Right cardiac atrium (tissue), 5 donors: ENCODE measurements at regions not wholly inside any gene's neighbourhood (a gene's known extent, or its start where the extent isn't known, plus 50 kb on each side); places are given as distances from the start of the nearest gene placed in this dataset.

Experiments used
- ATAC-seq, 2 donors: fragments of 200-7000 bp; cut with Tn5 transposase; one replicate each; pipeline versions ENCODE4 v1.8.0 to v1.9.1; 2020; ENCODE audit warnings: moderate library complexity in 2 of 2, mild to moderate bottlenecking in 1 of 2
- DNase-seq, 3 donors: peaks; one replicate each; pipeline ENCODE4 v3.0.0-alpha.2; 2020
- H3K27ac ChIP-seq: one replicate; pipeline ENCODE4 v1.5.1; 2013; ENCODE audit warnings: mild to moderate bottlenecking, low read length, control low read depth, moderate library complexity
- H3K27me3 ChIP-seq: one replicate; pipeline ENCODE4 v1.6.1; 2013; ENCODE audit not compliant: control insufficient read depth, insufficient read depth
- H3K4me1 ChIP-seq: one replicate; pipeline ENCODE4 v1.6.1; 2013; ENCODE audit warnings: low read length; ENCODE audit not compliant: control insufficient read depth, insufficient read depth
- H3K4me3 ChIP-seq: one replicate; pipeline ENCODE4 v1.5.1; 2013; ENCODE audit warnings: low read length, control low read depth
- H3K9me3 ChIP-seq: one replicate; pipeline ENCODE4 v1.6.1; 2013; ENCODE audit warnings: low read length; ENCODE audit not compliant: control insufficient read depth
- WGBS: extraction: QIAGEN DNeasy Blood & Tissue Kit; methylation state at CpG from one replicate; pipeline ENCODE4 v1.1.7; 2013; 5-methylcytosine and 5-hydroxymethylcytosine counted together
- intact Hi-C, 4 donors: fragments of 100-400 bp; cut with DNase I; formaldehyde crosslinking; loops; one replicate each; pipeline versions ENCODE4 v1.11.0 to v1.14.0; 2022 to 2023
- donor health status: healthy with polysubstance abuse.
- donor health status: DM: no; HTN: yes; CAD: no.
- donor health status: DM: no; HTN: no; CAD: no.
- donor health status: DM: no; HTN: yes; CAD: no; lungs with severe emphysema.
- donor health status: DM: yes; HTN: yes; CAD: no.

DNA sequence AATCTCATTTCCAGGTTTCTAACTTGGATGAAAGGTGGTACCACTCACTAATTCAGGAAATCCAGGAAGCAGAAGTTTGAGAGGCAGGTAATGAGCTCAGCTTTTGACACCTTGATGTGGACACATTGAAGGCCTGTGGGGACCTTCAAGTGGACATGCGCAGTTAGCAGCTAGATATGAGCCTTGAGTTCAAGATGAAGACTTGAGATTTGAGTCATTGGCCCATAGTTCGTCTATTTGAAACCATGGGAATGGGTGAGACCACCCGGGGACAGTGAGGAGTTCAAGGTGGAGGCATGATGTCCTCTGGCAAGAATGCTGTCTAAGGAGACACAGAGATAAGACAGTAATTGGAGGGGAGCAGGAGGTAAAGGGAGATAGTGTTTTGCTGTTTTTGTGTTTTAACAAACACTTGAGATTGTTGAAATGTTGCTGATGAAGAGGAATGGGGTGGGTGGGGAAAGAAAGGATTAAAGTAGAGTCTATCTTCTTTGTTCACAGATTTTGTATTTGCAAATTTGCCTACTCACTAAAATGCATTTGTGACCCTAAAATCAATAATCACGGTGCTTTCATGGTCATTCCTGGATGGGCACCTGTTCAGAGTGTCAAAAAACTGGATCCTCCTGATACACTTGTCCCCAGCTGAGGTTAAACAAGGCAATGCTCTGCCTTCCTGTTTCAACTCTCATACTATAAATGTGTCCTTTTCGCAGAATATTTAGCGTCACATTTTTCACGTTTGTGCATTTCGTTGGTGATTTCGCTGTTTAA, 69.5 kb upstream of the PLXNC1 start:
- DNase-seq (no peak), ATAC-seq (no peak)
- Histone ChIP-seq H3K27ac (no peak overlapping the region), H3K27me3 (no peaks in the 10 kb centered on the region), H3K4me3 (no peak overlapping the region), H3K9me3 (no peaks in the 10 kb centered on the region), H3K4me1 (peaks cover 6% of the 10 kb centered on the region)
- WGBS, result 88% methylated on average over 9 of the region's 9 CpGs
- intact Hi-C loops, result no loop called here

DNA sequence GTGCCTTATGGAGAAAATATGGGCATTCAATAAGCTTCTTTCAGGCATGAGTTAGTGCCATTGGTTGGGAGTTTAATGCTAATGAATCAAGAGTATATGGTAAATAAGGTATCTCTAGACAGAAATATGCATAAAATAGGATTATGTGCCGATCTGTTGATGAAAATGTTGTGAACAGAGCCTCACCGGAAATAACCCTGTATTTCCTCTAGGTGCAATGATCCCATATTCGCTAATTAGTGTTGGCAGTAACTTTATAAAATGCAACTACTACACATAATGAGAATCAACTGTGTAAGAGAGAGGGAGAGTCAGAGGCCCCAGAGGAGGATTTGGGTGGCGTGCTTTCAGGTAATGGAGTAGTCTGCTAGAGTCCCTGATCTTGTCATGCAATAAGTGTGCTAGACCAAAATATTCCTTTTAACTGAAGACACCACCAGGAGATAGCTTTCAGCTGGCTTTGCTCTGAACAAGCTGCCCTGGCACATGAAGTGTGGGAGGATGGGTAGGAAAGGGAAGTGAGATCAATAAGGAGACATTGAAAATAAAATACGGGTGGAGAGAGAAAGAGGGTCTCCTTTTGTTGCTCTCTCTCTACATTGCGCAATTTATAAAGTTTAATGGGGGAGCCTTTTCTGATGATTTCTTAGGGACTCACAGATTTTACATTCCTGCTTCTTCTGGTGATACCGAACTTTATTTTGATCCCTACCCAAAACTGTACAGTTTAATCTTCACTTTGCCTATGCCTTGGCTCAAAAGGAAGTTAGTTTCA, 68.6 kb upstream of the PLXNC1 start:
- Histone ChIP-seq H3K4me1 (peaks cover 2% of the 10 kb centered on the region), H3K4me3 (no peak overlapping the region), H3K27ac (no peak overlapping the region), H3K9me3 (no peaks in the 10 kb centered on the region), H3K27me3 (no peaks in the 10 kb centered on the region)
- no peak for ATAC-seq
- no peak for DNase-seq
- 79% methylated on average over 7 of the region's 7 CpGs for WGBS
- intact Hi-C loops, result no loop called here

DNA sequence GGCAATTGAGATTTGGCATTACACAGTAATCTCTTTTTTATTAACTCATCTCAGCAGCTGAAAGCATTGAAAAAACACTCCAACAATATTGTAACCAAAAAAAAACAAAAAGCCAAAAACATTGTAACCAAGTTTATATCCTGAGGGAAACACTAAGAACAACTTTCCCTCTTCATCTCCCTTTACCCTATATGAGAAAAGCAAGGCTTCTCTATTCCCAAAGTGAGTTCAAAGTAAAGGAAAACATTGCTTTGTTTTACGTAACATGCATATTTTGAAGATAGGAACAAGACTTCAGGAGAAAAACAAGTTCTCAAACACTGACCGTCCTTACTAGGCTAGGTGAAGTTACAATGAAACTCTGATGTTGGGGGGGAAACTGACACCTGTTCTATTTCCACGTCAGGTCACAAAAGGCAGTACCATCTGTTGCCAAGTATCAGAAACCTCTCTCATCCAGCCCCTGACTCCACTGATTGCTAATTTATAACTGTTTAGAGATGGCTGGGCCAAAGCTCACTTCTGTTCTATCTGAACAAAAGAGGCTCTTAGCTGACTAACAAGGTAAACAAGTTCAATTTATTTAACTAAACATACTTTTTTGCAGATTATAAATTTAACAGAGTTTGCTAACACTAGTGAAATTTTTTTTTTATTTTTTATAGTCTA, 67.9 kb upstream of the PLXNC1 start:
- Histone ChIP-seq H3K4me1 (peaks cover 2% of the 10 kb centered on the region), H3K9me3 (no peaks in the 10 kb centered on the region), H3K27ac (no peak overlapping the region), H3K4me3 (no peak overlapping the region), H3K27me3 (no peaks in the 10 kb centered on the region)
- intact Hi-C loops, result no loop called here
- DNase-seq (no peak), ATAC-seq (no peak)
- WGBS, result 45% methylated on average over 3 of the region's 3 CpGs

DNA sequence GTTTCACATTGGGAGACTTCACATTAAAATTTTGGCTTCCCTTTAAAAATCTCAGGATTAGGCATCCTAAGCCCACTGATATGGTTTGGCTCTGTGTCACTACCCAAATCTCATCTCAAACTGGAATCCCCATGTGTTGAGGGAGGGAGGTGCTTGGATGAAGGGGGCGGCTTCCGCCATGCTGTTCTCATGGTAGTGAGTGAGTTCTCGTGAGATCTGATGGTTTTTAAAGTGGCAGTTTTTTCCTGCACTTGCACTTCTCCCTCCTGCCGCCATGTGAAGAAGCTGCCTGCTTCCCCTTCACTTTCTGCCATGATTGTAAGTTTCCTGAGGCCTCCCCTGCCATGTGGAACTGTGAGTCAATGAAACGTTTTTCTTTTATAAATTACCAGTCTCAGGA, 65.7 kb upstream of the PLXNC1 start:
- Histone ChIP-seq H3K4me3 (no peak overlapping the region), H3K9me3 (no peaks in the 10 kb centered on the region), H3K27me3 (no peaks in the 10 kb centered on the region), H3K27ac (no peak overlapping the region), H3K4me1 (no peaks in the 10 kb centered on the region)
- intact Hi-C loops, result no loop called here
- whole genome bisulfite sequencing, result 83% methylated on average over 5 of the region's 5 CpGs
- ATAC-seq (no peak), DNase-seq (no peak)

DNA sequence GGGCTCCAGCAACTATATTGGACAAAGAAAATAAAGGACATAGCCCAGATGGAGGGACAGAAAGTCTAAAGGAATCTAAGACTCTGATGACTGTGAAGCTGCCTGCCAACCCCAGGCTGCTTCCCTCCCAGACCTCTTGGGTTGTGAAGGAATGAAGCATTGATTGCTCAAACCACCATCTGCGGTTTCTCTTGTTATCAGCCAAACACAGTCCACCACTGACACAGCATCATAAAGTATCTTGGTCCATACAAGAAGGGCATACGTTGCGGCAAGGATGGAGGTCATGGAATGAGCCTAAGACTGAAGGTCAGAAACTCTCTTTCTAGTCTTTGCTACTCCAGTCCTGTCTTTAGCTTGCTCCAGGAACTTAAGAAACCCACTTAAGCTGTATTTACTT, 58.5 kb upstream of the PLXNC1 start:
- no peak overlapping the region for H3K4me3 ChIP-seq
- no peaks in the 10 kb centered on the region for H3K4me1 ChIP-seq
- H3K9me3 ChIP-seq, result no peaks in the 10 kb centered on the region
- DNase-seq (no peak), ATAC-seq (no peak)
- intact Hi-C loops, result loop anchor here in 1 of 4 donors (10.0 kb wide), 1 partner anchor 345 kb away; no protein-coding TSS in a partner anchor
- WGBS, result 71% methylated on average over 3 of the region's 3 CpGs
- no peaks in the 10 kb centered on the region for H3K27me3 ChIP-seq
- no peak overlapping the region for H3K27ac ChIP-seq

DNA sequence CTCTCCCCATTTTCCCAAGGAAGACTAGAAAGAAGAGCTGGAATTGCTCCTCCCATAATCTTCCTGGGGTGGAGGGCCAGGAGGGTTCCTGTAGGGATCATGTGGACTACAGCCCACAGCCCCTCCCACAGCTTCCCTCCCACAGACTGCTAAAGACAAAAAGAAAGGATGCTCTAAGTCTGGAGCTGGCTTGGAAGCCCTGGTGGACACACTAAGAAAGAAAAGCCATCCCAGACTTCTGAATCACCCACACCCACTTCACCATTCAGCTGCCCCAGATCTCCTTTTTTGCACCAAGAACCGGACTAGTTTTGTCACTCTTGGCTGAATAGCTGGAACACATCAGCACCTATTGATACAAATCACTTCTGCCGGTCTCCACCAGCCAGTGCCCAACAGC, 56.8 kb upstream of the PLXNC1 start:
- H3K9me3 ChIP-seq, result no peaks in the 10 kb centered on the region
- intact Hi-C loops, result loop anchor here in 1 of 4 donors (10.0 kb wide), 1 partner anchor 347 kb away; no protein-coding TSS in a partner anchor
- WGBS, result 67% methylated on average over 2 of the region's 2 CpGs
- no peak overlapping the region for H3K27ac ChIP-seq
- H3K4me1 ChIP-seq, result no peaks in the 10 kb centered on the region
- DNase-seq (no peak), ATAC-seq (no peak)
- H3K27me3 ChIP-seq, result no peaks in the 10 kb centered on the region
- H3K4me3 ChIP-seq, result no peak overlapping the region

GRCh38 chr12:94092516-94093241, 55.7 kb upstream of the PLXNC1 start:
- WGBS, result 70% methylated on average over 13 of the region's 13 CpGs
- Histone ChIP-seq H3K4me3 (no peak overlapping the region), H3K27ac (no peak overlapping the region), H3K9me3 (no peaks in the 10 kb centered on the region), H3K4me1 (no peaks in the 10 kb centered on the region), H3K27me3 (no peaks in the 10 kb centered on the region)
- intact Hi-C loops, result loop anchor here in 1 of 4 donors (10.0 kb wide), 1 partner anchor 348 kb away; no protein-coding TSS in a partner anchor
- ATAC-seq, result peak; percentile 48 to 84
- DNase-seq, result peak in 2 of 3 donors; percentile 63 to 80

DNA sequence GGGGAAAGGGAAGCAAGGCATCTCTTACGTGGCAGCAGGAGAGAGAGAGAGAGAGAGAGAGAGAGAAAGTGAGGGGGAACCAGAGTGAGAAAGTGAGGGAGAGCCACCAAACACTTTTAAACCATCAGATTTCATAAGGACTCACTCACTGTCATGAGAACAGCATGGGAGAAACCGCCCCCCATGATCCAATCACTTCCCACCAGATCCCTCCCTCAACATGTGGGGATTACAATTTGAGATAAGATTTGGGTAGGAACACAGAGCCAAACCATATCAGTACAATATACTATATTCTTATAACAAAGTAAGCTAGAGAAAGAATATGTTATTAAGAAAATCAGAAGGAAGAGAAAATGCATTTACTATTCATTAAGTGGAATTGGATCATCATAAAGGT, 53.7 kb upstream of the PLXNC1 start:
- Histone ChIP-seq H3K4me3 (no peak overlapping the region), H3K27ac (no peak overlapping the region), H3K4me1 (no peaks in the 10 kb centered on the region), H3K27me3 (no peaks in the 10 kb centered on the region), H3K9me3 (no peaks in the 10 kb centered on the region)
- 84% methylated on average over 2 of the region's 2 CpGs for WGBS
- DNase-seq (no peak), ATAC-seq (no peak)
- intact Hi-C loops, result loop anchor here in 1 of 4 donors (5.0 to 10.0 kb wide), 2 partner anchors 350 to 592 kb away; no protein-coding TSS in a partner anchor

- Histone ChIP-seq H3K4me3 (no peak overlapping the region), H3K9me3 (no peaks in the 10 kb centered on the region), H3K4me1 (peaks cover 3% of the 10 kb centered on the region), H3K27ac (no peak overlapping the region), H3K27me3 (no peaks in the 10 kb centered on the region)
- no peak for ATAC-seq
- intact Hi-C loops, result loop anchor here in 1 of 4 donors (5.0 to 10.0 kb wide), 2 partner anchors 351 to 593 kb away; no protein-coding TSS in a partner anchor
- DNase-seq, result no peak
- 78% methylated on average over 2 of the region's 2 CpGs for WGBS
These were observed 52.8 kb upstream of the PLXNC1 start for GRCh38 chr12:94095618-94096017.

GRCh38 chr12:94098466-94098865, 49.9 kb upstream of the PLXNC1 start:
- DNase-seq (no peak), ATAC-seq (no peak)
- no peaks in the 10 kb centered on the region for H3K9me3 ChIP-seq
- H3K4me1 ChIP-seq, result peaks cover 3% of the 10 kb centered on the region
- intact Hi-C loops, result loop anchor here in 1 of 4 donors (5.0 to 10.0 kb wide), 2 partner anchors 354 to 596 kb away; no protein-coding TSS in a partner anchor
- no peak overlapping the region for H3K27ac ChIP-seq
- no peak overlapping the region for H3K4me3 ChIP-seq
- no peaks in the 10 kb centered on the region for H3K27me3 ChIP-seq
- 49% methylated on average over 3 of the region's 3 CpGs for WGBS
